RWPE2 (cell line): ENCODE measurements at regions not wholly inside any gene's neighbourhood (a gene's known extent, or its start where the extent isn't known, plus 50 kb on each side); places are given as distances from the start of the nearest gene placed in this dataset.

Source experiments
- ATAC-seq: fragments of 200-7000 bp; cut with Tn5 transposase; 3 replicates; pipeline ENCODE4 v1.9.1; 2021; ENCODE audit warnings: low read depth
- DNase-seq: peaks from one replicate; pipeline ENCODE4 v3.0.0-alpha.2; 2020; ENCODE audit warnings: low spot score
- H3K27ac ChIP-seq: fragments of 450-650 bp; 2 replicates; pipeline ENCODE4 v1.5.1; 2017; ENCODE audit warnings: mild to moderate bottlenecking; ENCODE audit not compliant: poor library complexity, severe bottlenecking
- H3K27me3 ChIP-seq: fragments of 250-450 bp; sonication (Bioruptor Pico); 2 replicates; pipeline ENCODE4 v1.5.1; 2021; ENCODE audit warnings: mild to moderate bottlenecking, moderate library complexity; ENCODE audit not compliant: insufficient read depth, poor library complexity, severe bottlenecking
- H3K36me3 ChIP-seq: fragments of 250-450 bp; sonication (Bioruptor Pico); 2 replicates; pipeline ENCODE4 v1.5.1; 2020; ENCODE audit warnings: low read depth, mild to moderate bottlenecking, moderate library complexity
- H3K4me1 ChIP-seq: fragments of 250-450 bp; sonication (Bioruptor Pico); 2 replicates; pipeline ENCODE4 v1.5.1; 2021; ENCODE audit warnings: mild to moderate bottlenecking, moderate library complexity; ENCODE audit not compliant: insufficient read depth, poor library complexity, severe bottlenecking
- H3K4me3 ChIP-seq: fragments of 250-450 bp; sonication (Bioruptor Pico); 2 replicates; pipeline ENCODE4 v1.5.1; 2021; ENCODE audit warnings: mild to moderate bottlenecking, moderate library complexity; ENCODE audit not compliant: severe bottlenecking
- H3K9me3 ChIP-seq: fragments of 250-450 bp; sonication (Bioruptor Pico); 2 replicates; pipeline ENCODE4 v1.5.1; 2021; ENCODE audit warnings: mild to moderate bottlenecking, moderate library complexity; ENCODE audit not compliant: severe bottlenecking
- CTCF ChIP-seq: fragments of 450-650 bp; IDR thresholded peaks from one replicate; pipeline ENCODE4 v1.5.1; 2017; ENCODE audit warnings: mild to moderate bottlenecking, moderate library complexity; ENCODE audit not compliant: poor library complexity, severe bottlenecking

GRCh38 chr3:144167634-144168033 lies 196.0 kb downstream of the DIPK2A start:
- H3K27ac ChIP-seq = no peak overlapping the region
- DNase-seq = no peak

DNA sequence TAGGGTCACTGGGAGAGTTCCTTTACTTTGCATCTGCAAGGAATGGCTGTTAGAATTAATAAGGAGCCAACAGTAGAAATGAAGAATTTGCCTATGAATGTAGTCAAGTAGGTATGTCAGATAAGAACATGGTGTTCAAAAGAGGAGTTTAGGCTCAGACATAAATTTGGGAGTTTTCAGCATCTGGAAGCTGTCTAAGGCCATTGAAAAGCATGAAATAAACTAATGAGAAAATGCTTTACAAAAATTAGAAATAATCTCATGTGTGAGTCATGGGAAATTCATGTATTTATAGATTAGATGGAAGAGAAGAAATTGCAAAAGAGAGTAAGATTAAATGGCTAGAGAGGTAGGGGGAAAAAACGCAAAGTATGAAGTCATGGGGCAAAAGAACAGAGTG lies 201.9 kb downstream of the DIPK2A start:
- no peaks in the 10 kb centered on the region for H3K9me3 ChIP-seq
- no peak for ATAC-seq
- no peaks in the 10 kb centered on the region for H3K36me3 ChIP-seq
- H3K4me1 ChIP-seq = no peaks in the 10 kb centered on the region
- DNase-seq = no peak
- no peak for TF ChIP-seq CTCF
- H3K27ac ChIP-seq = no peak overlapping the region
- H3K4me3 ChIP-seq = no peak overlapping the region
- no peaks in the 10 kb centered on the region for H3K27me3 ChIP-seq

More at GRCh38 chr3:144167634-144168033, 196.0 kb downstream of the DIPK2A start:
- no peaks in the 10 kb centered on the region for H3K27me3 ChIP-seq
- no peak for ATAC-seq
- H3K9me3 ChIP-seq = no peaks in the 10 kb centered on the region
- no peaks in the 10 kb centered on the region for H3K4me1 ChIP-seq
- no peaks in the 10 kb centered on the region for H3K36me3 ChIP-seq
- H3K4me3 ChIP-seq = no peak overlapping the region
- TF ChIP-seq CTCF = no peak

DNA sequence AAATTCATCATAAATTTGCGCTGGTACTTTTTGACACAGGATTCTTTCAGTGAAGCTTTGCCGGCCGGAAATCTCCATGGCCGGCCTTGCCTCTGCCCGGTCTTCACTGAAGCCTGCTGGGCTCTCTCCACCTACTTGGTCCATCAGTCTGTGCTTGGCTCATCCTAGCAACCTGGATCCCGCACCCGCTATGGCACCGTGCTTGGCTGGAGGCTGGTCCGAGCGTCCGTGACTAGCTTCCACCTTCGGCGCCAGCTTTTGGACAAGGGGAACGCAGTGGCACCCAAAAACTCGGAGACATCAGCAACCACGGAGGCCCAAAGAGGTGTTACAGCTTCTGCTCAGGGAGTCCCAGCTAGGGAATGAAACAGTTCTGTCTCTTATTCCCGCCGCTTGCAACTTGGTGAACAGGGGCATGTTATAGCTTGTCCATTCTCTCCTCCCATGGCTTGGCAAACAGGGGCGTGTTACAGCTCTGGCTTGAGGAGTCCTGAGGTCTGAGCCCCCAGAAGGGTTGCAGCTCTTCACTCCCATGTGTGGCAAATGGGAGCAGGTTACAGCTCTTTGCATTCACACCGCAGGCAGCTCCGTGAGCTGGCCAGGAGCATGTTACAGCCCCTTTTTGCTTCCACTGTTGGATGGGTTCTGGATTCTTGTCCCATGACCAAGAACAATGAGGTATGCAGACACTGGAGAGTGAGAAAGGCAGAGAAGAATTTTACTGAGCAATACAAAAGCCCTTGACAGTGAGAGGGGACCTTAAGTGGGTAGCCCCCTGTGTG lies 204.2 kb downstream of the DIPK2A start:
- no peaks in the 10 kb centered on the region for H3K4me1 ChIP-seq
- H3K4me3 ChIP-seq = no peak overlapping the region
- H3K27me3 ChIP-seq = no peaks in the 10 kb centered on the region
- no peaks in the 10 kb centered on the region for H3K9me3 ChIP-seq
- no peaks in the 10 kb centered on the region for H3K36me3 ChIP-seq
- ATAC-seq (no peak), DNase-seq (no peak)
- TF ChIP-seq CTCF = no peak
- no peak overlapping the region for H3K27ac ChIP-seq

GRCh38 chr3:144177649-144178048 lies 206.0 kb downstream of the DIPK2A start:
- DNase-seq (no peak), ATAC-seq (no peak)
- Histone ChIP-seq H3K4me3 (no peak overlapping the region), H3K27ac (no peak overlapping the region), H3K9me3 (no peaks in the 10 kb centered on the region), H3K27me3 (no peaks in the 10 kb centered on the region), H3K36me3 (no peaks in the 10 kb centered on the region), H3K4me1 (no peaks in the 10 kb centered on the region)
- TF ChIP-seq CTCF = no peak

GRCh38 chr3:144178607-144179006 lies 207.0 kb downstream of the DIPK2A start:
- H3K27ac ChIP-seq = no peak overlapping the region
- DNase-seq = no peak
- H3K4me3 ChIP-seq = no peak overlapping the region
- ATAC-seq = no peak
- H3K36me3 ChIP-seq = no peaks in the 10 kb centered on the region
- H3K9me3 ChIP-seq = no peaks in the 10 kb centered on the region
- no peaks in the 10 kb centered on the region for H3K27me3 ChIP-seq
- TF ChIP-seq CTCF = no peak
- no peaks in the 10 kb centered on the region for H3K4me1 ChIP-seq
